Neural progenitor cell (in vitro differentiated cells): ENCODE measurements at regions not wholly inside any gene's neighbourhood (a gene's known extent, or its start where the extent isn't known, plus 50 kb on each side); places are given as distances from the start of the nearest gene placed in this dataset.

Experiments
- DNase-seq: peaks from one replicate; pipeline ENCODE4 v3.0.0-alpha.2; 2016; ENCODE audit warnings: low spot score
- H2AFZ ChIP-seq: fragments of 200-600 bp; sonication (generic); replicated peaks from 2 replicates; pipeline ENCODE4 v1.6.1; 2016; ENCODE audit warnings: antibody characterized with exemption
- H3F3A ChIP-seq: fragments of 200-600 bp; sonication (generic); 2 replicates; pipeline ENCODE4 v1.6.1; 2016; ENCODE audit warnings: antibody characterized with exemption, low read depth
- H3K27ac ChIP-seq: fragments of 200-600 bp; sonication (generic); 2 replicates; pipeline ENCODE4 v1.5.1; 2016; ENCODE audit warnings: mild to moderate bottlenecking
- H3K27me3 ChIP-seq: fragments of 200-600 bp; sonication (generic); 2 replicates; pipeline ENCODE4 v1.6.1; 2016; ENCODE audit warnings: mild to moderate bottlenecking, moderate library complexity
- H3K36me3 ChIP-seq: fragments of 200-600 bp; sonication (generic); 2 replicates; pipeline ENCODE4 v1.5.1; 2016
- H3K4me1 ChIP-seq: fragments of 200-600 bp; sonication (generic); 2 replicates; pipeline ENCODE4 v1.6.1; 2016; ENCODE audit warnings: mixed run types
- H3K4me2 ChIP-seq: fragments of 200-600 bp; sonication (generic); 2 replicates; pipeline ENCODE4 v1.6.1; 2016
- H3K4me3 ChIP-seq: fragments of 200-600 bp; sonication (generic); 2 replicates; pipeline ENCODE4 v1.5.1; 2016
- H3K79me2 ChIP-seq: fragments of 200-600 bp; sonication (generic); 2 replicates; pipeline ENCODE4 v1.6.1; 2016; ENCODE audit warnings: low read depth
- H3K9ac ChIP-seq: fragments of 200-600 bp; sonication (generic); 2 replicates; pipeline ENCODE4 v1.6.1; 2016
- H3K9me3 ChIP-seq: fragments of 200-600 bp; sonication (generic); 2 replicates; pipeline ENCODE4 v1.5.1; 2016; ENCODE audit warnings: low read depth
- H4K20me1 ChIP-seq: fragments of 200-600 bp; sonication (generic); 2 replicates; pipeline ENCODE4 v1.6.1; 2016; ENCODE audit warnings: low read depth
- H3K27ac Mint-ChIP-seq: 3 replicates; pipeline ENCODE4 v1.8.0; 2021; ENCODE audit warnings: mixed read lengths
- H3K27me3 Mint-ChIP-seq: 2 replicates; pipeline ENCODE4 v1.8.0; 2022; ENCODE audit warnings: low read depth, mild to moderate bottlenecking, inconsistent platforms, moderate library complexity, mixed read lengths; ENCODE audit not compliant: insufficient read depth
- H3K36me3 Mint-ChIP-seq: 3 replicates; pipeline ENCODE4 v1.8.0; 2021; ENCODE audit warnings: mixed read lengths
- H3K4me1 Mint-ChIP-seq: 3 replicates; pipeline ENCODE4 v1.8.0; 2021; ENCODE audit warnings: mixed read lengths
- H3K4me3 Mint-ChIP-seq: 3 replicates; pipeline ENCODE4 v1.8.0; 2021; ENCODE audit warnings: mild to moderate bottlenecking, moderate library complexity, mixed read lengths
- H3K9me3 Mint-ChIP-seq: 3 replicates; pipeline ENCODE4 v1.8.0; 2020; ENCODE audit warnings: mixed read lengths
- CTCF ChIP-seq: fragments of 200-600 bp; sonication (generic); IDR thresholded peaks from 2 replicates; pipeline ENCODE4 v1.5.1; 2017; ENCODE audit warnings: antibody characterized with exemption, mild to moderate bottlenecking
- EZH2 ChIP-seq: fragments of 200-600 bp; sonication (generic); IDR thresholded peaks from 2 replicates; pipeline ENCODE4 v1.6.1; 2017; ENCODE audit warnings: antibody characterized with exemption, mild to moderate bottlenecking, moderate library complexity
- EZH2phosphoT487 ChIP-seq: fragments of 200-600 bp; sonication (generic); IDR thresholded peaks from 2 replicates; pipeline ENCODE4 v1.6.1; 2017; ENCODE audit warnings: antibody characterized with exemption

GRCh38 chr16:9151597-9151996 is 60.2 kb downstream of the HAPSTR1 start:
- H2AFZ ChIP-seq: no peak overlapping the region
- Mint-ChIP-seq H3K9me3 (no peaks in the 10 kb centered on the region), H3K27me3 (peaks cover 7% of the 10 kb centered on the region), H3K4me3 (no peak overlapping the region), H3K27ac (no peak overlapping the region), H3K36me3 (peaks cover 2% of the 10 kb centered on the region), H3K4me1 (peaks cover 30% of the 10 kb centered on the region)
- H3K36me3 ChIP-seq: no peaks in the 10 kb centered on the region
- no peak for TF ChIP-seq EZH2phosphoT487
- no peak for TF ChIP-seq CTCF
- no peak for TF ChIP-seq EZH2
- H3K9ac ChIP-seq: no peak overlapping the region
- H3K4me2 ChIP-seq: no peak overlapping the region
- DNase-seq: no peak
- no peaks in the 10 kb centered on the region for H3K9me3 ChIP-seq
- H3K4me1 ChIP-seq: peaks cover 13% of the 10 kb centered on the region
- no peak overlapping the region for H3K27ac ChIP-seq
- peaks cover 5% of the 10 kb centered on the region for H3F3A ChIP-seq
- H3K4me3 ChIP-seq: no peak overlapping the region
- no peaks in the 10 kb centered on the region for H3K79me2 ChIP-seq
- no peaks in the 10 kb centered on the region for H4K20me1 ChIP-seq
- H3K27me3 ChIP-seq: no peaks in the 10 kb centered on the region

- H3K4me1 ChIP-seq: peaks cover 13% of the 10 kb centered on the region
- no peak overlapping the region for H3K4me3 Mint-ChIP-seq
- H3K27ac Mint-ChIP-seq: no peak overlapping the region
- peaks cover 35% of the 10 kb centered on the region for H3K4me1 Mint-ChIP-seq
- TF ChIP-seq CTCF: no peak
- H3K27me3 Mint-ChIP-seq: peaks cover 7% of the 10 kb centered on the region
- H3K36me3 Mint-ChIP-seq: peaks cover 2% of the 10 kb centered on the region
- H3K9ac ChIP-seq: no peak overlapping the region
- no peaks in the 10 kb centered on the region for H3K36me3 ChIP-seq
- H3K9me3 ChIP-seq: no peaks in the 10 kb centered on the region
- no peak overlapping the region for H3K4me3 ChIP-seq
- no peak overlapping the region for H3K27ac ChIP-seq
- DNase-seq: no peak
- H3F3A ChIP-seq: peaks cover 11% of the 10 kb centered on the region
- H3K27me3 ChIP-seq: no peaks in the 10 kb centered on the region
- no peaks in the 10 kb centered on the region for H4K20me1 ChIP-seq
- H3K79me2 ChIP-seq: no peaks in the 10 kb centered on the region
- H2AFZ ChIP-seq: no peak overlapping the region
- H3K9me3 Mint-ChIP-seq: no peaks in the 10 kb centered on the region
- no peak overlapping the region for H3K4me2 ChIP-seq
Measured at GRCh38 chr16:9152649-9153501, 61.4 kb downstream of the HAPSTR1 start.

GRCh38 chr16:9153502-9153864 is 62.0 kb downstream of the HAPSTR1 start:
- no peaks in the 10 kb centered on the region for H3K9me3 Mint-ChIP-seq
- TF ChIP-seq CTCF (no peak), EZH2 (no peak), EZH2phosphoT487 (no peak)
- peaks cover 11% of the 10 kb centered on the region for H3K4me1 ChIP-seq
- no peak overlapping the region for H3K9ac ChIP-seq
- no peak overlapping the region for H2AFZ ChIP-seq
- H3K27ac ChIP-seq: no peak overlapping the region
- H3K27ac Mint-ChIP-seq: no peak overlapping the region
- H3K9me3 ChIP-seq: no peaks in the 10 kb centered on the region
- H3F3A ChIP-seq: peaks cover 11% of the 10 kb centered on the region
- H3K4me3 ChIP-seq: no peak overlapping the region
- no peaks in the 10 kb centered on the region for H3K79me2 ChIP-seq
- peaks cover 2% of the 10 kb centered on the region for H3K36me3 Mint-ChIP-seq
- peaks cover 33% of the 10 kb centered on the region for H3K4me1 Mint-ChIP-seq
- no peak for DNase-seq
- H3K36me3 ChIP-seq: no peaks in the 10 kb centered on the region
- no peak overlapping the region for H3K4me2 ChIP-seq
- peaks cover 7% of the 10 kb centered on the region for H3K27me3 Mint-ChIP-seq
- H4K20me1 ChIP-seq: no peaks in the 10 kb centered on the region
- H3K4me3 Mint-ChIP-seq: no peak overlapping the region
- no peaks in the 10 kb centered on the region for H3K27me3 ChIP-seq
